IPS-15b (cell line): ENCODE measurements at regions not wholly inside any gene's neighbourhood (a gene's known extent, or its start where the extent isn't known, plus 50 kb on each side); places are given as distances from the start of the nearest gene placed in this dataset.
A peak's percentile ranks its signal among the peaks of the same experiment; 100 is the strongest.

ENCODE experiments used
- H3K27me3 ChIP-seq: one replicate; pipeline ENCODE4 v1.6.1; 2013; ENCODE audit warnings: low read length; ENCODE audit not compliant: control insufficient read depth, insufficient read depth
- H3K36me3 ChIP-seq: one replicate; pipeline ENCODE4 v1.6.1; 2013; ENCODE audit warnings: low read length; ENCODE audit not compliant: control insufficient read depth, insufficient read depth
- H3K4me1 ChIP-seq: one replicate; pipeline ENCODE4 v1.6.1; 2013; ENCODE audit warnings: mild to moderate bottlenecking, low read length; ENCODE audit not compliant: control insufficient read depth, insufficient read depth
- H3K4me3 ChIP-seq: one replicate; pipeline ENCODE4 v1.5.1; 2013; ENCODE audit warnings: low read depth, low read length
- H3K9ac ChIP-seq: one replicate; pipeline ENCODE4 v1.6.1; 2013; ENCODE audit warnings: low read depth, mild to moderate bottlenecking, low read length
- H3K9me3 ChIP-seq: one replicate; pipeline ENCODE4 v1.6.1; 2013; ENCODE audit warnings: mild to moderate bottlenecking, low read length; ENCODE audit not compliant: control insufficient read depth, insufficient read depth

- Histone ChIP-seq H3K9me3 (no peaks in the 10 kb centered on the region), H3K4me3 (peak overlapping the region; percentile 70), H3K36me3 (no peaks in the 10 kb centered on the region), H3K27me3 (peaks cover 23% of the 10 kb centered on the region), H3K4me1 (peaks cover 23% of the 10 kb centered on the region), H3K9ac (peak overlapping the region; percentile 76)
Measured at GRCh38 chrX:40172401-40173142, 74.8 kb upstream of the BCOR start.

GRCh38 chrX:40171513-40172400 lies 74.0 kb upstream of the BCOR start:
- Histone ChIP-seq H3K4me1 (peaks cover 23% of the 10 kb centered on the region), H3K4me3 (peak overlapping the region; percentile 70), H3K9ac (peak overlapping the region; percentile 76), H3K9me3 (no peaks in the 10 kb centered on the region), H3K36me3 (no peaks in the 10 kb centered on the region), H3K27me3 (peaks cover 27% of the 10 kb centered on the region)

GRCh38 chrX:40170830-40171512 lies 73.2 kb upstream of the BCOR start:
- peak overlapping the region; percentile 32 for H3K9ac ChIP-seq
- peak overlapping the region; percentile 70 for H3K4me3 ChIP-seq
- no peaks in the 10 kb centered on the region for H3K9me3 ChIP-seq
- H3K27me3 ChIP-seq, result peaks cover 34% of the 10 kb centered on the region
- peaks cover 27% of the 10 kb centered on the region for H3K4me1 ChIP-seq
- no peaks in the 10 kb centered on the region for H3K36me3 ChIP-seq

- H3K9me3 ChIP-seq, result no peaks in the 10 kb centered on the region
- H3K27me3 ChIP-seq, result peaks cover 41% of the 10 kb centered on the region
- peak overlapping the region; percentile 70 for H3K9ac ChIP-seq
- peak overlapping the region; percentile 45 for H3K4me3 ChIP-seq
- H3K4me1 ChIP-seq, result peaks cover 29% of the 10 kb centered on the region
- H3K36me3 ChIP-seq, result no peaks in the 10 kb centered on the region
Measured at GRCh38 chrX:40169193-40170101, 71.7 kb upstream of the BCOR start.

- peak overlapping the region; percentile 48 for H3K4me3 ChIP-seq
Measured at GRCh38 chrX:40168480-40169011, 70.8 kb upstream of the BCOR start.

GRCh38 chrX:40167850-40168479 lies 70.2 kb upstream of the BCOR start:
- H3K9ac ChIP-seq, result peak overlapping the region; percentile 76
- no peaks in the 10 kb centered on the region for H3K36me3 ChIP-seq
- peak overlapping the region; percentile 48 for H3K4me3 ChIP-seq
- no peaks in the 10 kb centered on the region for H3K9me3 ChIP-seq
- peaks cover 25% of the 10 kb centered on the region for H3K4me1 ChIP-seq
- peaks cover 35% of the 10 kb centered on the region for H3K27me3 ChIP-seq

More at GRCh38 chrX:40168480-40169011, 70.8 kb upstream of the BCOR start:
- H3K9me3 ChIP-seq, result no peaks in the 10 kb centered on the region
- peaks cover 31% of the 10 kb centered on the region for H3K4me1 ChIP-seq
- peaks cover 41% of the 10 kb centered on the region for H3K27me3 ChIP-seq
- H3K36me3 ChIP-seq, result no peaks in the 10 kb centered on the region
- H3K9ac ChIP-seq, result peak overlapping the region; percentile 76

- Histone ChIP-seq H3K36me3 (no peaks in the 10 kb centered on the region), H3K4me3 (peak overlapping the region; percentile 48), H3K9ac (peak overlapping the region; percentile 76), H3K9me3 (no peaks in the 10 kb centered on the region), H3K27me3 (peaks cover 34% of the 10 kb centered on the region), H3K4me1 (peaks cover 23% of the 10 kb centered on the region)
Measured at GRCh38 chrX:40167233-40167849, 69.6 kb upstream of the BCOR start.

- peaks cover 23% of the 10 kb centered on the region for H3K4me1 ChIP-seq
- H3K9ac ChIP-seq, result peak overlapping the region; percentile 8
- no peak overlapping the region for H3K4me3 ChIP-seq
- H3K36me3 ChIP-seq, result no peaks in the 10 kb centered on the region
- H3K27me3 ChIP-seq, result peaks cover 34% of the 10 kb centered on the region
- H3K9me3 ChIP-seq, result no peaks in the 10 kb centered on the region
Measured at GRCh38 chrX:40166582-40166981, 68.8 kb upstream of the BCOR start.

GRCh38 chrX:40165861-40166260 lies 68.1 kb upstream of the BCOR start:
- peaks cover 31% of the 10 kb centered on the region for H3K27me3 ChIP-seq
- H3K9ac ChIP-seq, result no peak overlapping the region
- peaks cover 20% of the 10 kb centered on the region for H3K4me1 ChIP-seq
- H3K4me3 ChIP-seq, result no peak overlapping the region
- no peaks in the 10 kb centered on the region for H3K9me3 ChIP-seq
- H3K36me3 ChIP-seq, result no peaks in the 10 kb centered on the region

- H3K4me1 ChIP-seq, result peaks cover 17% of the 10 kb centered on the region
- H3K27me3 ChIP-seq, result peaks cover 28% of the 10 kb centered on the region
- H3K9ac ChIP-seq, result no peak overlapping the region
- no peaks in the 10 kb centered on the region for H3K36me3 ChIP-seq
- H3K9me3 ChIP-seq, result no peaks in the 10 kb centered on the region
- H3K4me3 ChIP-seq, result no peak overlapping the region
Measured at GRCh38 chrX:40165206-40165605, 67.4 kb upstream of the BCOR start.
